ENCODE measurements at regions not wholly inside any gene's neighbourhood (a gene's known extent, or its start where the extent isn't known, plus 50 kb on each side); places are given as distances from the start of the nearest gene placed in this dataset.
A peak's percentile ranks its signal among the peaks of the same experiment; 100 is the strongest.

GRCh38 chr6:56005426-56005825 lies 130.0 kb upstream of the BMP5 start:
- Histone ChIP-seq H3K79me2 (ENCODE audit: low read length) (no peaks in the 10 kb centered on the region), H3K4me3 (ENCODE audit: low read length) (no peak overlapping the region), H4K20me1 (ENCODE audit: low read length) (no peaks in the 10 kb centered on the region), H3K36me3 (ENCODE audit: low read depth, low read length) (no peaks in the 10 kb centered on the region), H3F3A (ENCODE audit: low read length, unreplicated experiment) (no peaks in the 10 kb centered on the region), H3K4me1 (ENCODE audit: insufficient read depth, low read length) (peaks cover 5% of the 10 kb centered on the region; the same call in 1 of the 2 replicates), H3K27me3 (ENCODE audit: low read length) (no peaks in the 10 kb centered on the region), H3K4me2 (ENCODE audit: low read length) (no peak overlapping the region), H2AFZ (ENCODE audit: low read length) (no peak overlapping the region), H3K9me3 (ENCODE audit: low read length) (no peaks in the 10 kb centered on the region), H3K27ac (ENCODE audit: low read length) (no peak overlapping the region), H3K9me2 (replicated peaks; ENCODE audit: low read length) (no peaks in the 10 kb centered on the region), H3K9ac (ENCODE audit: low read length) (no peak overlapping the region)
- DNase-seq (no peak), ATAC-seq (no peak)
- BruUV-seq (replicated peaks): no TSS peak
- TF ChIP-seq CTCF (conservative IDR thresholded peaks at IDR 0.05; ENCODE audit: low read depth, low read length): no peak
- TF ChIP-seq EZH2phosphoT487 (IDR thresholded peaks at IDR 0.05; ENCODE audit: borderline replicate concordance, low read length): no peak
- no peak for TF ChIP-seq EZH2 (IDR thresholded peaks at IDR 0.05; ENCODE audit: low read length, unreplicated experiment)
- POLR2A ChIA-PET (ENCODE audit: unreplicated experiment): no interaction called here
- CTCF ChIA-PET: no interaction called here
- intact Hi-C loops (cut with micrococcal nuclease): no loop called here

- Histone ChIP-seq H3K4me1 (ENCODE audit: insufficient read depth, low read length) (peaks cover 5% of the 10 kb centered on the region; the same call in 1 of the 2 replicates), H3F3A (ENCODE audit: low read length, unreplicated experiment) (no peaks in the 10 kb centered on the region), H3K4me3 (ENCODE audit: low read length) (no peak overlapping the region), H3K9me2 (replicated peaks; ENCODE audit: low read length) (no peaks in the 10 kb centered on the region), H3K36me3 (ENCODE audit: low read depth, low read length) (no peaks in the 10 kb centered on the region), H2AFZ (ENCODE audit: low read length) (no peak overlapping the region), H3K27me3 (ENCODE audit: low read length) (no peaks in the 10 kb centered on the region), H3K9ac (ENCODE audit: low read length) (no peak overlapping the region), H3K4me2 (ENCODE audit: low read length) (no peak overlapping the region), H4K20me1 (ENCODE audit: low read length) (no peaks in the 10 kb centered on the region), H3K27ac (ENCODE audit: low read length) (no peak overlapping the region), H3K79me2 (ENCODE audit: low read length) (no peaks in the 10 kb centered on the region), H3K9me3 (ENCODE audit: low read length) (no peaks in the 10 kb centered on the region)
- CTCF ChIA-PET: no interaction called here
- TF ChIP-seq EZH2 (IDR thresholded peaks at IDR 0.05; ENCODE audit: low read length, unreplicated experiment) (no peak), CTCF (conservative IDR thresholded peaks at IDR 0.05; ENCODE audit: low read depth, low read length) (no peak), EZH2phosphoT487 (IDR thresholded peaks at IDR 0.05; ENCODE audit: borderline replicate concordance, low read length) (no peak)
- intact Hi-C loops (cut with micrococcal nuclease): no loop called here
- POLR2A ChIA-PET (ENCODE audit: unreplicated experiment): no interaction called here
- DNase-seq (peak; percentile 67), ATAC-seq (no peak)
- BruUV-seq (replicated peaks): no TSS peak
Measured at GRCh38 chr6:56004426-56004825, 129.0 kb upstream of the BMP5 start.

- Histone ChIP-seq H4K20me1 (ENCODE audit: low read length) (no peaks in the 10 kb centered on the region), H3K4me3 (ENCODE audit: low read length) (no peak overlapping the region), H3F3A (ENCODE audit: low read length, unreplicated experiment) (no peaks in the 10 kb centered on the region), H3K36me3 (ENCODE audit: low read depth, low read length) (no peaks in the 10 kb centered on the region), H2AFZ (ENCODE audit: low read length) (no peak overlapping the region), H3K27me3 (ENCODE audit: low read length) (no peaks in the 10 kb centered on the region), H3K9me2 (replicated peaks; ENCODE audit: low read length) (no peaks in the 10 kb centered on the region), H3K4me1 (ENCODE audit: insufficient read depth, low read length) (peaks cover 5% of the 10 kb centered on the region; the same call in 1 of the 2 replicates), H3K79me2 (ENCODE audit: low read length) (no peaks in the 10 kb centered on the region), H3K9ac (ENCODE audit: low read length) (no peak overlapping the region), H3K4me2 (ENCODE audit: low read length) (no peak overlapping the region), H3K27ac (ENCODE audit: low read length) (no peak overlapping the region), H3K9me3 (ENCODE audit: low read length) (no peaks in the 10 kb centered on the region)
- DNase-seq: no peak
- intact Hi-C loops (cut with micrococcal nuclease): no loop called here
- TF ChIP-seq EZH2 (IDR thresholded peaks at IDR 0.05; ENCODE audit: low read length, unreplicated experiment) (no peak), EZH2phosphoT487 (IDR thresholded peaks at IDR 0.05; ENCODE audit: borderline replicate concordance, low read length) (no peak), CTCF (conservative IDR thresholded peaks at IDR 0.05; ENCODE audit: low read depth, low read length) (no peak)
- ChIA-PET CTCF (no interaction called here), POLR2A (ENCODE audit: unreplicated experiment) (no interaction called here)
- no peak for ATAC-seq
- no TSS peak for BruUV-seq (replicated peaks)
Measured at GRCh38 chr6:56003616-56004015, 128.2 kb upstream of the BMP5 start.
